OCI-M1 (cell line): ENCODE measurements at regions not wholly inside any gene's neighbourhood (a gene's known extent, or its start where the extent isn't known, plus 50 kb on each side); places are given as distances from the start of the nearest gene placed in this dataset.

Experiments used
- DNase-seq: peaks from one replicate; lab custom pipeline; 2025; lab: John Stamatoyannopoulos, UW

GRCh38 chr5:2801577-2802525, 50.4 kb upstream of the IRX2 start:
- DNase-seq, result no peak
